Breast epithelium (tissue), 4 donors: ENCODE measurements at regions not wholly inside any gene's neighbourhood (a gene's known extent, or its start where the extent isn't known, plus 50 kb on each side); places are given as distances from the start of the nearest gene placed in this dataset.

Experiments used
- DNase-seq, 2 donors: peaks; one replicate each; pipeline ENCODE4 v3.0.0-alpha.2; 2019; ENCODE audit warnings: low spot score in 2 of 2
- H3K27ac ChIP-seq, 2 donors: fragments of 200-600 bp; sonication (generic) in 1 of 2; one replicate each; pipeline ENCODE4 v1.5.1; 2016 to 2019; ENCODE audit warnings: mild to moderate bottlenecking in 1 of 2
- H3K27me3 ChIP-seq, 2 donors: fragments of 200-600 bp; sonication (generic) in 1 of 2; one replicate each; pipeline versions ENCODE4 v1.5.1 to v1.6.0; 2017 to 2019; ENCODE audit warnings: control low read depth in 1 of 2, mild to moderate bottlenecking in 1 of 2
- H3K36me3 ChIP-seq: fragments of 200-600 bp; one replicate; pipeline ENCODE4 v1.5.1; 2019
- H3K4me1 ChIP-seq, 2 donors: fragments of 200-600 bp; sonication (generic); one replicate each; pipeline ENCODE4 v1.5.1; 2016 to 2019; ENCODE audit warnings: control low read depth in 1 of 2
- H3K4me3 ChIP-seq, 3 donors: fragments of 200-600 bp; sonication (generic); 1 replicate in 2 of 3; 2 replicates in 1 of 3; pipeline ENCODE4 v1.5.1; 2016 to 2019; ENCODE audit warnings: mild to moderate bottlenecking in 3 of 3, moderate library complexity in 2 of 3
- H3K9me3 ChIP-seq, 2 donors: fragments of 200-600 bp; sonication (generic) in 1 of 2; one replicate each; pipeline ENCODE4 v1.5.1; 2016 to 2019; ENCODE audit warnings: control low read depth in 1 of 2
- POLR2A ChIP-seq: fragments of 450-650 bp; IDR thresholded peaks from one replicate; pipeline ENCODE4 v1.6.1; 2016; ENCODE audit warnings: antibody characterized with exemption, mild to moderate bottlenecking, moderate library complexity
- POLR2AphosphoS5 ChIP-seq, 3 donors: sonication (generic); formaldehyde crosslinking; IDR thresholded peaks; one replicate each; pipeline ENCODE4 v1.6.1; 2017; ENCODE audit warnings: antibody characterized with exemption in 3 of 3
- intact Hi-C: fragments of 100-400 bp; cut with DNase I; formaldehyde crosslinking; loops from one replicate; pipeline ENCODE4 v1.15.1; 2023; ENCODE audit warnings: low total_unique reads
- TF ChIP-seq, protein P1 (sequence below), 3 donors: fragments of 450-650 bp; IDR thresholded peaks; one replicate each; pipeline ENCODE4 v1.5.1; 2016 to 2017; ENCODE audit warnings: antibody characterized with exemption in 3 of 3, mild to moderate bottlenecking in 3 of 3, moderate library complexity in 3 of 3

DNA sequence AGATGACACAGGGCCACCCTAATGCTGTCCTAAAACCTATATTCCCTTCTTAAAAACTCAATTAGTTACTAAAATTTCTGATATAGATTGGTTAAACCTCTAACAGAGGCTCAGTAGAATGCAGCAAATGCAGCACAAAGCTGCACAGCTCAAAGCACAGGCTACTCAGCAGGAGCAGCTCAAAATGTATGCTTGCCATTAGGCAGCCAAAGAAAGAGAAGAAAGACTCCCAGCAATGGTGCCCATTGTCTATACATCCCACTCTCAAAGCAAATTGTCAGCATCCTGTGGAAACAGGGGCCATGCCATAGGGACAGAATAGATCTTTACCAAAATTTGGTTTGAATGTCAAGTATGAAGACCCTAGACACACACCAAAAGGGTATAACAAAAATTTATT, 73.5 kb downstream of the TFPI2 start:
- no peaks in the 10 kb centered on the region for H3K9me3 ChIP-seq
- H3K27me3 ChIP-seq = no peaks in the 10 kb centered on the region
- no peaks in the 10 kb centered on the region for H3K4me1 ChIP-seq
- intact Hi-C loops = no loop called here
- no peak overlapping the region for H3K27ac ChIP-seq
- no peak for DNase-seq
- H3K4me3 ChIP-seq = no peak overlapping the region
- TF ChIP-seq, protein P1, sequence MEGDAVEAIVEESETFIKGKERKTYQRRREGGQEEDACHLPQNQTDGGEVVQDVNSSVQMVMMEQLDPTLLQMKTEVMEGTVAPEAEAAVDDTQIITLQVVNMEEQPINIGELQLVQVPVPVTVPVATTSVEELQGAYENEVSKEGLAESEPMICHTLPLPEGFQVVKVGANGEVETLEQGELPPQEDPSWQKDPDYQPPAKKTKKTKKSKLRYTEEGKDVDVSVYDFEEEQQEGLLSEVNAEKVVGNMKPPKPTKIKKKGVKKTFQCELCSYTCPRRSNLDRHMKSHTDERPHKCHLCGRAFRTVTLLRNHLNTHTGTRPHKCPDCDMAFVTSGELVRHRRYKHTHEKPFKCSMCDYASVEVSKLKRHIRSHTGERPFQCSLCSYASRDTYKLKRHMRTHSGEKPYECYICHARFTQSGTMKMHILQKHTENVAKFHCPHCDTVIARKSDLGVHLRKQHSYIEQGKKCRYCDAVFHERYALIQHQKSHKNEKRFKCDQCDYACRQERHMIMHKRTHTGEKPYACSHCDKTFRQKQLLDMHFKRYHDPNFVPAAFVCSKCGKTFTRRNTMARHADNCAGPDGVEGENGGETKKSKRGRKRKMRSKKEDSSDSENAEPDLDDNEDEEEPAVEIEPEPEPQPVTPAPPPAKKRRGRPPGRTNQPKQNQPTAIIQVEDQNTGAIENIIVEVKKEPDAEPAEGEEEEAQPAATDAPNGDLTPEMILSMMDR (IDR thresholded peaks at IDR 0.05) = no peak
- TF ChIP-seq POLR2A (no peak), POLR2AphosphoS5 (IDR thresholded peaks at IDR 0.05) (no peak)
- H3K36me3 ChIP-seq = no peaks in the 10 kb centered on the region

DNA sequence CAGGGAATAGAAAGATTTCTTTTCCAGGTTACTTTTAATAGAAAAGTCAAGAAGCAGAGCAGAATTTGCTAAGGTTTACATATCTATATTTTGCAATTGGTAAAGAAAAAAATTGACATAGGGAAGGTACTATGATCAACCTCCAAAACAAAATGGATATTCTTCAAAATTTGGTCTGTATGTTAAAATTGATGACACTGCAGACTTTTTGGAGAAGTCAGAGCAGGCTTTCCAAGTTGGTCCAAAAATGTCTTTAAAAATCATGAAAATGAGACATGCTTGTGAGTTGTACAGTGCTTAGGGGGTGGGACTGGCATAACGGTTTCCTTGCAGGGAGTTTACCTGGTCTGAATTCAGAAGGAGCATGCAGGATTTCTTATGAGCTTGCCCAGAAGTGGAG, 77.0 kb downstream of the TFPI2 start:
- H3K36me3 ChIP-seq = no peaks in the 10 kb centered on the region
- H3K9me3 ChIP-seq = no peaks in the 10 kb centered on the region
- H3K4me1 ChIP-seq = no peaks in the 10 kb centered on the region
- no peak overlapping the region for H3K4me3 ChIP-seq
- DNase-seq = no peak
- TF ChIP-seq POLR2A (no peak), POLR2AphosphoS5 (IDR thresholded peaks at IDR 0.05) (no peak)
- TF ChIP-seq, protein P1 (IDR thresholded peaks at IDR 0.05) = no peak
- no peak overlapping the region for H3K27ac ChIP-seq
- intact Hi-C loops = no loop called here
- H3K27me3 ChIP-seq = no peaks in the 10 kb centered on the region

DNA sequence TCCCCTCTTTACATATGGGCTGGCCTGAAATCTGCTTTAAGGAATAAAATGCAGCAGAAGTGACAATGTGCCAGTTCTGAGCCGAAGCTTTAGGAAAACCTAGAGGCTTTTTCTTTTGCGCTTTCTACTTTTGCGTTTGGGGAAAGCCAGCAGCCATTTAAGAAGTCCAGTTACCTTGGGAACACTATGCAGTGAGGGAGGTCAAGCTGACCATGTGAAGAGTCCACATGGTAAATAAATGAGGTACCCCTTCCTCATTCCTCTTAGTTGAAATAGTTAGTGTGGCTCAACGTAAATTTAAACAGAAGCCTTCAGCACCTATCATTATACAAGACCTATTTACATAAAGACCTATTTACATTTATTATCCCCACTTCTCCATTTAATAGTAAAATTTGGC, 78.5 kb downstream of the TFPI2 start:
- no peaks in the 10 kb centered on the region for H3K27me3 ChIP-seq
- intact Hi-C loops = no loop called here
- no peaks in the 10 kb centered on the region for H3K9me3 ChIP-seq
- no peaks in the 10 kb centered on the region for H3K36me3 ChIP-seq
- TF ChIP-seq POLR2AphosphoS5 (IDR thresholded peaks at IDR 0.05) (no peak), POLR2A (no peak)
- TF ChIP-seq, protein P1 (IDR thresholded peaks at IDR 0.05) = no peak
- no peak overlapping the region for H3K4me3 ChIP-seq
- no peak for DNase-seq
- no peak overlapping the region for H3K27ac ChIP-seq
- H3K4me1 ChIP-seq = no peaks in the 10 kb centered on the region

DNA sequence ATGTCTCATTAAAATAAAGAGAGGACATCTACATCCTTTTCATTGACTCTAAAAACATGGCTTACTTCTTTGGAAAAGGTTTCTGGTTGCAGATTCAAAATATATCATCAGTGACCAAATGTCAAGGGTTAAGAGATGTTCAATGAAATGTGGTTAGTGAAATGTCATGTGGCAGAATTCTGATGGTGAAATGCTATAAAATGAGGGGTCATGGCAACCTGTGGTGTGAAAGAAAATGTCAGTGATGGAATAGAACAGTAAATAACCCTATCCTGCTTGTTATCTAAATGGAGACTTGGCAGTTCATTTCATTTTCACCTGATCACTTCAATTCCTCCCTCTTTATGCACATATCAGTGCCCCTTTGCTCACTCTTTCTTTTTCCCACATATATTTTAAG, 79.4 kb downstream of the TFPI2 start:
- Histone ChIP-seq H3K27ac (no peak overlapping the region), H3K36me3 (no peaks in the 10 kb centered on the region), H3K9me3 (no peaks in the 10 kb centered on the region), H3K4me3 (no peak overlapping the region), H3K4me1 (no peaks in the 10 kb centered on the region), H3K27me3 (no peaks in the 10 kb centered on the region)
- TF ChIP-seq, protein P1 (IDR thresholded peaks at IDR 0.05) = no peak
- TF ChIP-seq POLR2A = no peak
- no peak for TF ChIP-seq POLR2AphosphoS5 (IDR thresholded peaks at IDR 0.05)
- intact Hi-C loops = no loop called here
- no peak for DNase-seq

DNA sequence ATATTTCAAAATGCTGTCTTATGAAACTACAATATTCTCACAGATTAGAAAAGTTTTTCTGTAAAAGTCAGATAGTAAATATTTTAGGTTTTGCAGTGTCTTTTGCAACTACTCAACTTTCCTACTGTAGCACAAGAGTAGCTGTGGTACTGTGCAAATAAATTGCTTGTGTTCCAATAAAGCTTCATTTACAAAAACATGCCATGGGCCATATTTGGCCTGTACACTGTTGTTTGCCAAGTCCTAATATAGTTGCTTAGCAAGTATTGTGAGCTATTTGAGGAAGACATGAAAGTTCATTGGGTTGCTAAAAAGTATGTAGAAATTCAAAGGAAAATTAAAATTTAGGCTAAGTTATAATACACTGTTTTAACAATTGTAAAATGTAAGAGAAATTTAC, 80.0 kb downstream of the TFPI2 start:
- TF ChIP-seq POLR2AphosphoS5 (IDR thresholded peaks at IDR 0.05) (no peak), POLR2A (no peak)
- TF ChIP-seq, protein P1 (IDR thresholded peaks at IDR 0.05) = no peak
- Histone ChIP-seq H3K27me3 (no peaks in the 10 kb centered on the region), H3K4me3 (no peak overlapping the region), H3K4me1 (no peaks in the 10 kb centered on the region), H3K36me3 (no peaks in the 10 kb centered on the region), H3K27ac (no peak overlapping the region), H3K9me3 (no peaks in the 10 kb centered on the region)
- intact Hi-C loops = no loop called here
- no peak for DNase-seq
